Bone marrow (tissue), 2 donors: ENCODE measurements at regions not wholly inside any gene's neighbourhood (a gene's known extent, or its start where the extent isn't known, plus 50 kb on each side); places are given as distances from the start of the nearest gene placed in this dataset.

Source experiments
- DNase-seq, 2 donors: peaks; one replicate each; lab custom pipeline; 2025; lab: John Stamatoyannopoulos, UW

DNA sequence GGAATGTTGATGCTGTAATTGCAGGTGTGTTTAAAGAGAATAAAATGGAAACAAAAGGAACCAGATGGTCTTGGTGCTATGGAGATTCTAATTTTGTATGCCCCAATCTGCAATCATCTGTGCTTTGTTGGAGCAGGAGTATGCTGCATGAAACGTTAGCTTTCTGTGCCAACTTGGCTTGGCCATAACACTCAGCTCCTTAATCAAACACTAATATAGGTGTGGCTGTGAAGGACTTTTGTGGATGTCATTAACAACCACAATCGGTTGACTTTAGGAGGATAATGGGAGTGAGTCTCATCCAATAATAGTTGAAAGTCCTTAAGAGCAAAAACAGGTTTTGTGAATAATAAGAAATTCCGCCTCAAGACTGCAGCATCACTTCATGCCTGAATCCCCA, 399.2 kb downstream of the NLGN4X start:
- no peak for DNase-seq

DNA sequence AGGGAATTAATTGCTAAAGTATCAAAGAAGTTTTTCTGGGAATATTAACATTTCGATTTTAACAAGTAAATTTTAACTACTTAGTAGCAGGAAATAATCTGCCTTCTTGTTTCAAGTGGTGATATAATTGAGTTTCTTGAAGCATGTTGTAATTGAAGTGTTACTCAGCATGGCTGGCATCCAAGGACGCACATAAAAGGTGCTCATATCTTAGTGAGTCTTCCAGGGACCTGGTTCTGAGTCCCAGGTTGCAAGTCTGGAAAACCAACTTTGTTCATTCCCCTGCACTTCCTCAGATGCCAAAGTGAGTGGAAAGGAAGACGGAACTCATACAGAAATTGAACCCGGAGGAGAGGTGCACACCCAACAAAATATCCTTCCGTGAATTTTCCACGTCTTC, 399.6 kb downstream of the NLGN4X start:
- no peak for DNase-seq

DNA sequence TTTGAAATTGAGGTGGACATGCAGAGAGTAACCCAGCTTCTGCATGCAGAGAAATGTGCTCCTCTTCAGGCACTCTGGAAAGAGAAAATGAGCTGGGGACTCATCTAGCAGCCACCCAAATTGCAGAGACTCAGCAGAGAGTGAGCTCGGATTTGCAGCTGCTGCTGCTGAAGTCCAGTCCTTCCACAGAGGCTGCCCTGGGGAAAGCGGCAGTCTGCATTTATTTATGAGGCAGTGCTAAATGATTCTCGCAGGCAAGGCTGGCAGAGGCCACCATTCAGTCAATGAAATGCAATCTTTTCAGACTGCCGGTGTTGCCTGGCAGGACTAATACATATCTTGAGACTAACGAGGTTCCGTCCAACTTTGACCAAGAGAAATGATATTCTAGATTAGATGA, 404.8 kb downstream of the NLGN4X start:
- DNase-seq, result no peak

DNA sequence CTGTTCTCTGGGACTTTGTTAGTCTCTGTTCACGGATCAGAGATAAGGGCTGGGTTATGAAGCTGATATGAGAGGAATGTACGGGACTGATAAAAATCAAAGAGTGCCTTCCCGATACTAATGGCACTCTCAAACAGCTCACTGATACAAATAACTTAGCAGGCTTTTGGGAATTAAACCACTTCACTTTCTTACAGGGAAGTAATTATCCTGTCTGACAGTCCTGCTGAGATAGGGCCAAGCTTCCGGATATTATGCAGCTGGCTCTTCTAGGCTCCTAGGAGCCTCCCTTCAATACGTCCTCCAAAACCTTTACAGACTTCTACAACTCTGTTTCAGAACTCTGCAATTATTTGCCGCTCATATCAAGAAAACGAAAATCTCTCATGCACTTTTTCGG, 418.0 kb downstream of the NLGN4X start:
- DNase-seq, result no peak

DNA sequence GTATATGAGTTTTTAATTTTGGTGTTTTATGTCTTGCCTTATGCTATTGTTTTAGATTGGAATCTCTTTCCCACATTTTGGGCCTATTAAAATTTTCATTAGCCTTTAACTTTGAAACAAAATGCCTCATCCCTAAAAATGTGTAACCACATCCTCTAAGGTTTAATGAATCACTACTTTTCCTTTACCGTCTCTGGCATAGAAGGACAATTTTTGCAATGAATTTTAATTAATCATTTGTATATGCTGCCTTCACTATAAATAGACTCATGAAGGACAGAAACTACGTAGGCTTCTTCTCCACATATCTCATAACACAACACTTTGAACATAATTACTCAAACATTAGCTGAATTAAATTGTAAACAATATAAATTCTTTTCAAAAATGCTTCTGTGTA, 421.5 kb downstream of the NLGN4X start:
- no peak for DNase-seq

DNA sequence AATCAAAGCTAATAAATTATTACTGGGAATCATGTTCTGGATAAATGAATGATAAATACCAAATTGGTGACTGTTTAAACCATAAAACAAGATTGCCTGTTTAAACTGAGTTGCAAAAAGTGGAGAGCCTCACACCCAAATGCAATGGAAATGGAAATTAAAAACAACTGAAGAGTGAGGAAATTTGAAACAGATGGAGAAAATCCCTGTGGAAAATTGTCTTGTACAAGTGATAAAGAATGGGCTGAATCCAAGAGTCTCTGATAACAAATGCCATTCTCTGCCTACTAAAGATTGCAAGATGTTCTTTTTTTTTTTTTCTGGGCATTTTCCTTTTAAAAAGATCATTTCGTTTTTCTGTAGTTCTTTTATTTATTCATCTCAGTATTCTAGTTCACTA, 426.3 kb downstream of the NLGN4X start:
- DNase-seq, result no peak

DNA sequence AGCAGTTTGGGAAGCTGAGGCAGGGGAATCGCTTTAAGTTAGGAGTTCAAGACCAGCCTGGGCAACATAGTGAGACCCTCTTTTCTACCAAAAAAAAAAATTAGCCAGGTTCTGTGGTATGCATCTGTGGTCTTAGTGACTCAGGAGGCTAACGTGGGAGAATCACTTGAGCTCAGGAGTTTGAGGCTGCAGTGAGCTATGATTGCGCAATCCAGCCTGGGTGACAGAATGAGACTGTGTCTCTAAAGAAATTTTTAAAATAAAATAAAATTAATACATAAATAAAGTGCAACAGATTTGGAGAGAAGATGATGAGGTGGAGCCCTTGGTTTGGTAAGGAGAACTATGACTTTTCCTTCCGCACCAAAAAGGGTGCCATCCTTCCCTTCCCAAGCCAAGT, 436.9 kb downstream of the NLGN4X start:
- peak in 1 of 2 donors; percentile 0 for DNase-seq

DNA sequence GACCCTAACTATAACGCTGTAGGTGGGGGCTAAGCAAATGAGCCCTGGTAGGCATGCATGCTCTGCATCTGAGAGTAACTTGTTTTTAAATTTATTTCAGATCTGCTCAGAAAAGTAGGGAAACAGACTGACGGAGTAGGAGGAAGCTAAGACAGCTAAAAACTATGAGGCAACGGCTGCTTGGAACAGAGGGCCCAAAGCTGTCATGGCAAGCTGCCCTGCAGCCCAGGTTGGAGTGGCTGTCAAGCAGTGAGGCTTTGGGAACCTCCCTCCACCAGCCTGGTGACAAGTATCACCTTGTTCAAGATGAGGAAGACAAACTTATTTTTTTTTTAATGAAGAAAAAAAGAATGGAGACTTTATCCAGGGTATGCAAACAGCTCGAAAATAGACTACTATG, 439.8 kb downstream of the NLGN4X start:
- no peak for DNase-seq

DNA sequence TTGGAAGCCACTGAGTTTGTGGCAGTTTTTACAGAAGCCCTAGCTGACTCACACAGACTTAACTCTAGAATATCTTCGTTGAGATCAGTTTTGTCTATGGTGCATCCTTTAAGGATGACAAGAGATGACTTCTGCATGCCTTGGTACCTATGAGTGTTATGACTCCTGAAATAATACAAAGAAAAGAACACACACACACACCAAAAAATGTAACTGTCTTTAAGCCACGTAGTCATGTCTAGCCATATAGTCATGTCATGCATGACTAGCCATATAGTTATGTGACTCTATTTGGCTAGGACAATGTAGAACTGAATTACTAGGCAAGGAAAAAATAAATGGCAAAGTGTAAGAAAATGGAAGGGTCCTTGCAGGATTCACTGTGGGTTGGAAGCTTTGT, 447.8 kb downstream of the NLGN4X start:
- DNase-seq, result no peak

DNA sequence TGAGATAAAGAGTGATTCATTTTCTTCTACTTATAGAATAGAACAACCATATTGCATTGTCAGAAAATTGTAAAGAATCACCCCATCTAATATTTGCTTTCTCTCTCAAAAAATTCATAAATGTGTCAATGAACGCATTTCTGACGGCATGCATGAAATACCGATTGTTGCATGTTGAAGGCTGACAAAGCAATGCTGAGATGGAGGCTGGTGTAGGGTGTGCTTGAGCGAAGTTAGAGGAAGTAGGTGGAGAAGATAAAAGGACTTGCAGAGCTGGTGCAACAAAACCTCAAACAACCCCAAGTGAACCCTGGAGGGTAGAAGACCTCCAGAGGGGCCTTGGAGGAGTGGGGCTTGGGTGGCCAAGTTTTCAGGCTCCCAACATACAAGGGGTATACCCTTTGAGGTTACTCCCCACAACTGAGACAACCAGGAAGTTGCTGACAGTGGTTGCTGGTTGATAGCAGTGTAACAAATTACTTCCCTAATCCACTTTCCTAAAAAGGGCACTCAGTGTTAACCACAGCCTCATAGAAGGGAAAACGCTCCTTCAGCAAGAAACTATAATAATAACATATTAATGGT, 452.7 kb downstream of the NLGN4X start:
- peak in 1 of 2 donors; percentile 22 for DNase-seq

DNA sequence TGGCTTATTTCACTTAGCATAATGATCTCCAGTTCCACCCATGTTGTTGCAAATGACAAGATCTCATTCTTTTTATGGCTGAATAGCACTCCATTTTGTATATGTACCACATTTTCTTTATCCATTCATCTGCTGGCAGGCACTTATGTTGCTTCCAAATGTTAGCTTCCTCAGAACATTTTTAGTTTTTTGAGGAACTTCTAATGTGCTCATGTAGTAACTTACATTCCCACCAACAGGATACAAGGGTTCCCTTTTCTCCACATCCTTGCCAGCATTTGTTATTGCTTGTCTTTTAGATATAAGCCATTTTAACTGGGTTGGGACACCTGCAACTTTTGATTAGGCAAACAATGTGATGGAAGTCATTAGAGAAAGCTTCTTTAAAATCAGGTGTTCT, 454.2 kb downstream of the NLGN4X start:
- DNase-seq, result no peak

DNA sequence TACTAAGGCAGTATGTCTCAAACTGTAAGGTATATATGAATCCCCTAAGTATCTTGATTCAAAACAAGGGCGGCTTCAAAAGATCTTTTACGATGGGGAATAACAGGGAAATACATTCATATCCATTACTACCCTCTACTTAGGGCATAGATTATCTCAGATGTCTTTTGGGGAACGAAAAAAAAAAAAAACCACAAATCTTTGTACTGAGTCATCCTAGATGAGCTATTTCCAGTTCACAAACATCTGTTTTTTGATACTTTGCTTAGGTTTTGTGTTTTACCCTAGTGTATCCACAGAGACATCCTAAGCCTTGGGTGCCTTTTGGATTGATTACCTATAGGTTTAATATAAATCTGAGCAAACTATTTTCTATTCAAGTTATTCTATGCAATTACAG, 457.2 kb downstream of the NLGN4X start:
- DNase-seq, result no peak

DNA sequence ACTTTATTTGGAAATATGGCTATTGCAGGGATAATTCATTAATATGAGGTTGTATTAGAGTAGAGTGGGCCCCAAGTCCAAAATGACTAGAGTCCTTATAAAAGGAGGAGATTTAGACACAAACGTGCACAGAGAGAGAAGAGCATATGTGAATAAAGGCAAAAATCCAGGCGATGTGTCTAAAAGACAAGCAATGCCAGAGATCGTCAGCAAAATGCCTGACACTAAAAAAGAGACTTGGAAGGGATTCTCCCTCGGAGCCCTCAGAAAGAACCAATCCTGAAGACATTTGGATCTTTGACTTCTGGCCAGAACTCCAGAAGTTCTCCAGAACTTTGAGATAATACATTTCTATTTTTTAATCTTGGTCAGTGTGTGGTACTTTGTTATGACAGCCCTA, 472.1 kb downstream of the NLGN4X start:
- no peak for DNase-seq

DNA sequence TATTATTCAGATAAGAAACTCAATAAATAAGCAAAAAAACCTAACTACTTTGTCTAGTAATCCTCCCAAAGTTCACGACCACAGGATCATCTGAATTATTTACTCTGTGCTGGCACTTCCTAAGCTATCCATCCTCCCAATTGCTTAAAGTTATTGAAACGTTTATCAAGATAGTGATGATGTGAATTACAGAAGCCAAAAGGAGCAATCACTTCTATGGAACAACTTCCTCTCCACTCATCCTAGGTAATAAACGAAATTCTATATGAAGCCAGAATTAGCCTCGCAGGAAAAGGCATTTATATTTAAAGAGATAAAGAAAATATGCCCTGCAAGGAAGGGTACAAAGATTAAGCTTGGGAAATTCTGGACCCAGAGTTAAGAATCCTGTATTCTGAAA, 475.4 kb downstream of the NLGN4X start:
- DNase-seq, result no peak

DNA sequence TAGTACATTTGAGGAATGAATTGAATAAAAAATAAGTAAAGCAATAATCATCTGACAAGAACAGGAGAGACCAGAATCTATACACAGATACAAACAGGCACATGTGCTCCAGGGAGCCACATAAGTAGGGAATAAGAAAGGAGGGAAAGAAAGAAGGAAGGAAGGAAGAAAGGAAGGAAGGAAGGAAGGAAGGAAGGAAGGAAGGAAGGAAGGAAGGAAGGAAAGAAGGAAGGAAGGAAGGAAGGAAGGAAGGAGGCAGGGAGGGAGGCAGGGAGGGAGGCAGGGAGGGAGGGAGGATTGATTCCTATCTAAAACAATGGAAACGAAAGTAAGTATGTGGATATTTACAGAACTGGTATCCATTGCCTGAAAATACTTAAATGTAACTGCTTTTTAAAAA, 475.8 kb downstream of the NLGN4X start:
- DNase-seq, result no peak

DNA sequence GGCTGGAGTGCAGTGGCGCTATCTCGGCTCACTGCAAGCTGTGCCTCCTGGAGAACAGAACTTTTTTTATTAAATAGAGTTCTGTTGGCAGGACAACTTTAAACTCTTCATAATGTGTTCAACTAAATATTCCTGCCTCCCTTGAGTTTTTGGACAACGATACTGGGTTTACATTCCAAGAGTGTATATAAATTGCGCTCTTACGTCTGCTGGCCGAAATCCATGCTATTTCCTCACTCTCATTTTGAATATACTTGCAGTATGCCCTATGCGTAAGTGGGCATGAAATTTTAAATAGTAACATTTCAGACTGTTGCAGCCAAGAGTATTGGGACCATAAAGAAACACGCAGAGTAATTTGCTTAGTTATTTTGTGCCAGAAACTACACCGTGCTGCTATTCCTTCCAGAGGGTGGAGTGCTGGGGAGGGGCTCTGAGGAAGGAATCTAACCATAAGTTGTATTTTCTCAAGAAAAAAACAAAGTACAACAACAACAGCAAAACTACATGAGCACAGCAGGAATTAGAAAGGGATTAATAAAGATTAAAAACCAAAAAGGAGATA, 480.0 kb downstream of the NLGN4X start:
- no peak for DNase-seq

DNA sequence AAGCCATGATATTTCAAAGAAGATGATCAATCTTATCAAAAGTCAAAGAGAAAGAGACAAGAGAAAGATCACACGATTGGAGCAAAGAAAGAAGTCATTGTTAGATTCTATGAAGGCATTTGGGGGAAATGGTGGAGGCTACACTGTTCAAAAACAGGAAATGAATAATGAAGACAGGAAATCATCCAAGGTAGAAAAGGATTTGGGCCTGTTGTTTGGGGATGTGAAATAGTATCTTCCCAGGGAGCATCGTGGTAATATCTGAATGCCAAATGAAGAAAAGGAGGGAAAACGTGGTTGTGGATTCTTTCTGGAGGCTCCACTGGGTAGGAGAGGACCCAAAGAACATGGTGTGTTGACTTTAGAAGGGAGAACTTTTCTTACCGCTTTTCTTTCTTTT, 482.4 kb downstream of the NLGN4X start:
- no peak for DNase-seq

DNA sequence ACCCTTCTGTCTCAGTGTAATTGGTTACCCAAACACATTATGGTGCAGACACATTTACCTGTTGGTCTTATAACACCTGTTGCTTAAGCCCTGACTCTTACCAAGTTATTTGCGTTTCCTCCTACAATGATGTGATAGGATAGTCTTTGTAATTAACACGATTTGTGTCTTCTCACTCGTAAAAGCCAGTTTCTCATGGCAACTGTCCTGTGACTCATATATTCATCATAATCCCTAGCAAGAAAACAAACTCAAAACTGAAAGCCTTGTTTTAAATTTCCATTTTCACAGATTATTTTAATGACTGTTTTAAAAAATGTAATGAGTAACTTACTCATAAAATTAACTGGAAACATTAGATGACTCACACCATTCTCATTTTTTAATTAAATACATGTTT, 495.2 kb downstream of the NLGN4X start:
- no peak for DNase-seq

DNA sequence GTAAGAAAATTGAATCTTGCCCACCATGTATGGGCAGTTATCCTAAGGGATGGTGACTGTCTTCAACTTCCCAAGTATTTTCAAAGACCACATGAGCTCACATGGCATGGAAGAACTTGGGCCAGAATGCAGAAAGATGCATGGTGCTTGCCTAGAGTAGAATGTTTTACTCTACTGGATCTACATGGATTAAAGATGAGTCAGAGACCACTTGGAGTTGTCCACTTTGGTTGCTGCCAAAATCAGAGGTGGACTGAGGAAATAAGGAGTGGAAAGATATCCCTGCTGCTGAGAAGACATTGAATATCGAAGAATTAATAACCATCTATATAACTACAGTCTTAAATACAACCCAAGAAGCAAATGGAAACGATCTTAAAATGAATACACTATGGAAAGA, 498.1 kb downstream of the NLGN4X start:
- no peak for DNase-seq

DNA sequence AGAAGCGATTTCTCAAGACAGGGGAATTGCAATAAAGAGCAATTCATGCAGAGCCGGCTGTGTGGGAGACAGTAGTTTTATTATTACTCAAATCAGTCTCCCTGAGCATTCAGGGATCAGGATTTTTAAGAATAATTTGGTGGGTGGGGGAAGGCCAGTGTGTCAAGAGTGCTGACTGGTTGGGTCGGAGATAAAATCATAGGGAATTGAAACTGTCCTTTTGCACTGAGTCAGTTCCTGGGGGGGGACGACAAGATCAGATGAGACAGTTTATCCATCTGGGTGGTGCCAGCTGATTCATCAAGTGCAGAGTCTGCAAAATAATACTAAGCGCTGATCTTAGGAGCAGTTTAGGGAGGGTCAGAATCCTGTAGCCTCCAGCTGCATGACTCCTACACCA, 502.4 kb downstream of the NLGN4X start:
- no peak for DNase-seq

DNA sequence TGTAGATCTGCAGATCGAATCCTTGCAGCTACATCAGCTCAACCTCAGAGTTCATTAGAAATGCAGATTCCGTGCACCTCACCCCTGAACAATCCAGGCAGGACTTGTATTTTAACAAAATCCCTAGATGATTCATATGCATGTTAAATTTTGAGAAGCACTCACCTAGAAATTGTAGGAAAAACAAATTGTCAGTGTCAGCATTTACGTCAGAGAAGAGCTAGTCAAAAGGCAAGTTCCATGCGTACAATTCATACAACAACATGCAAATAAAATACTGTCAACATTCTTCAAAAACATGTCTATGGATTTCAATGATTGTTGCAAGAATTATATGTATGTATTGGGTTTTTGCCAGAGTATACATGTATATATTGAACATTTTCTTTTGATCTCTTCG, 504.5 kb downstream of the NLGN4X start:
- DNase-seq, result no peak

DNA sequence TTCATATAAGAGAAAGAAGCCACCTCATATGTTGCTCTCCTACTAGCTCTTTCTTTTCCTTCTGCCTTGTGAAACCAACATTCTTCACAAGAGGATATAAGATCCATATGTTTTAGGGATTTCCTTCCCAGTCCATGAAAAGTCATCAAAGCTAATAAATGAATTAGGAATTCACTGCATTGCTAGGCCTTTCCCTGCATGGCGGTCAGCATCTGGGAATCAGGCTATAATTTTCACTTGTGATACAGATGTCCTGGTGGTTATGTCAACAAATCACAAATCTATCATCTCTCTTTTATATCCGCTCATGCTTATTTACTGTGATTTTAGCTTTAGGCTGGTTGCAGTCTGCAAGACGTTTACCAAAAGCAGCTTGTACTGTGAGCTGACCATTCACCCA, 510.0 kb downstream of the NLGN4X start:
- no peak for DNase-seq

DNA sequence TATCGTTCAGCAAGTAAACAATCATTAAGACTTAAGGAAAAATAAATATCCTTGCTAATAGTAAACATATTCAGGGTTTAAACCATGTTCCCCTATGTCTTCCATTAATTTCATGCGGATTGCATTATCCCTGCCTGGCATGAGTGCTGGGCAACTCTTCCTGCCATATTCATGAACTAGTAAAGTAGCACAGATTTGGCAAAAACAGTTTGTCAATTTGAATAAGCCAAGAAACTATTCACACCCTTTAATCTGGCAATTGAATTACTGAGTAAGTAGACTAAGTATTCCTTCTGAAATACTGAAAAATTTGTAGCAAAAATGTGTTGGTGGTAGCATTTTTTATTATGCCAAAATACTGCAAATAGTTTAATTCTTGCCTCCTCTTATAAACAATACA, 512.0 kb downstream of the NLGN4X start:
- DNase-seq, result no peak

DNA sequence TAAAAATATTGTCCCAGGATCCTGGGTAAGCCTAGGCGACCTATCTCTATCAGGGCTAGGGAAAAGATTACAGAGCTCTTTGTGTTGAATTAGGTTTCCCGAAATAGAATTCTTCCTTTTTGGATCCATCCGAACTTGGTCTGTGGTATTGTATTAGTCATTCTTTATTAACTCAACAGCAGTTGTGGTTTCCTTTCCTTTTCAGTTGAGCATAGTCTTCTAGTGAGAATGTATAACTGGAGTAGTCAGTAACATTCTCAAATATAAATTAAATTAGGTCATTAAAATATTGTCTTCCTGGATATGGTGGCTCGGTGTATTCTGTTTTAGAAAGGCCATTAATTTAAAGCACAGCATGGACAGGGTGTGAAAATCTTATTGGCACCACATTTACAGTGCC, 520.4 kb downstream of the NLGN4X start:
- no peak for DNase-seq

DNA sequence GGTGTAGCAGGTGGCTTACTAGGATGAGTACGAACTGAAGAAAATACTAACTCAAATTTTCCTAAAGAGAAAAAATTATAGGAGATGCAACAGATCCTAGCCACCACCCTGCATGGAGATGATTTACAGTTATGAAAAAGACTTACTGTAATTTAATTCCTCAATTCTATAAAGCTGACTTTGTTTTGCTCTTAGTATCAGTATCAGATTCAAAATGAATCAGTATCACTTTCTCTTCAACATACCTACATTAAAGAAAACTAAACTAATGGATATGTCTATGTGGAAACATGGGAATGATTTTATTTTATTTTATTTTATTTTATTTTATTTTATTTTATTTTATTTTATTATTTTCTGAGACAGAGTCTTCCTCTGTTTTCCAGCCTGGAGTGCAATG, 525.8 kb downstream of the NLGN4X start:
- no peak for DNase-seq
